Karpas-422 (cell line): ENCODE measurements at regions not wholly inside any gene's neighbourhood (a gene's known extent, or its start where the extent isn't known, plus 50 kb on each side); places are given as distances from the start of the nearest gene placed in this dataset.
A peak's percentile ranks its signal among the peaks of the same experiment; 100 is the strongest.

Experiments
- DNase-seq: peaks from one replicate; pipeline ENCODE4 v3.0.0-alpha.2; 2015
- H2AFZ ChIP-seq: fragments of 200-600 bp; sonication (generic); 2 replicates; pipeline ENCODE4 v1.6.1; 2014; ENCODE audit warnings: antibody characterized with exemption, low read length, mixed read lengths
- H3K27ac ChIP-seq: fragments of 200-600 bp; sonication (generic); 2 replicates; pipeline ENCODE4 v1.5.1; 2014; ENCODE audit warnings: mild to moderate bottlenecking, low read length, moderate library complexity
- H3K27me3 ChIP-seq: fragments of 200-600 bp; sonication (generic); 2 replicates; pipeline ENCODE4 v1.6.1; 2014; ENCODE audit warnings: low read length, mixed read lengths
- H3K36me3 ChIP-seq: fragments of 200-600 bp; sonication (generic); 2 replicates; pipeline ENCODE4 v1.6.1; 2014; ENCODE audit warnings: low read length, mixed read lengths; ENCODE audit not compliant: insufficient read depth
- H3K4me1 ChIP-seq: fragments of 200-600 bp; sonication (generic); 2 replicates; pipeline ENCODE4 v1.6.1; 2014; ENCODE audit warnings: mild to moderate bottlenecking, low read length, mixed read lengths
- H3K4me2 ChIP-seq: fragments of 200-600 bp; sonication (generic); 2 replicates; pipeline ENCODE4 v1.6.1; 2014; ENCODE audit warnings: low read length, low read depth, mild to moderate bottlenecking; ENCODE audit not compliant: poor library complexity, severe bottlenecking
- H3K4me3 ChIP-seq: fragments of 200-600 bp; sonication (generic); 2 replicates; pipeline ENCODE4 v1.5.1; 2014; ENCODE audit warnings: mild to moderate bottlenecking, antibody characterized with exemption, low read length, mixed read lengths
- H3K79me2 ChIP-seq: fragments of 200-600 bp; sonication (generic); 2 replicates; pipeline ENCODE4 v1.6.1; 2014; ENCODE audit warnings: mild to moderate bottlenecking, low read length, mixed read lengths
- H3K9ac ChIP-seq: fragments of 200-600 bp; sonication (generic); 2 replicates; pipeline ENCODE4 v1.6.0; 2014; ENCODE audit warnings: low read length
- H3K9me2 ChIP-seq: fragments of 200-600 bp; sonication (generic), shearing (Covaris generic); replicated peaks from 2 replicates; pipeline ENCODE4 v1.6.0; 2014; ENCODE audit warnings: mild to moderate bottlenecking, low read length, moderate library complexity; ENCODE audit not compliant: insufficient read depth
- H3K9me3 ChIP-seq: fragments of 300-700, 200-600 bp; sonication (generic); 2 replicates; pipeline ENCODE4 v1.6.1; 2014; ENCODE audit warnings: low read length, mixed read lengths
- H4K20me1 ChIP-seq: fragments of 200-600 bp; sonication (generic); 2 replicates; pipeline ENCODE4 v1.6.1; 2014; ENCODE audit warnings: mild to moderate bottlenecking, antibody characterized with exemption, low read length, low read depth; ENCODE audit not compliant: insufficient read depth

DNA sequence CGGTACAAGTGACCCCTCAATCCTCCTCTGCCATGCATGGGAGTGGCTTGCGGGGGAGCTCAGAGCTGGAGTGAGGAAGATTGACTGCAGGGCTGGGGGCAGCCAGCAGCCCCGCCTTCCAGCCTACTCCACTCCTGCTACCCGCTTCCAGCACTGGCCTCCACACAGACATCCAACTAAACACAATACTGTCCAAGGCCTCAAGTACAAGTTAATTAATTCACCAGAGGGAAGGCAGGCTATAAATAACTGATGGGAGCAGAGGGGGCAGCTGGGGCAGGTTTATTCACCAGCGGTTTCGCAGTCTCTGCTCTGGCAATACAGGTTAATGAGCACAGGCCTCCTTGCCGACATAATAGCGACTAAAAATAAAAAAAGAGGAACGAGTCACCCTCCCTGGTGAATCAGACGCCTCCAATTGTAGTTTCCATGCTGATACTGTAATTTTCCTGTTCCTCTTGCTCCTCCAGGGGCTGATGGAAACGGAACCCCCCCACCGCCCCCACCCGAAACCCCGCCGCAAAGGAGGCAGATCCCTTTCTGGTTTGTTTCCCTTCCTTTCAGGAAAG, 166.4 kb upstream of the TLE3 start:
- Histone ChIP-seq H3K4me3 (peak overlapping the region; percentile 38; the same call in 1 of the 2 replicates), H3K9ac (peak overlapping the region; percentile 52)

DNA sequence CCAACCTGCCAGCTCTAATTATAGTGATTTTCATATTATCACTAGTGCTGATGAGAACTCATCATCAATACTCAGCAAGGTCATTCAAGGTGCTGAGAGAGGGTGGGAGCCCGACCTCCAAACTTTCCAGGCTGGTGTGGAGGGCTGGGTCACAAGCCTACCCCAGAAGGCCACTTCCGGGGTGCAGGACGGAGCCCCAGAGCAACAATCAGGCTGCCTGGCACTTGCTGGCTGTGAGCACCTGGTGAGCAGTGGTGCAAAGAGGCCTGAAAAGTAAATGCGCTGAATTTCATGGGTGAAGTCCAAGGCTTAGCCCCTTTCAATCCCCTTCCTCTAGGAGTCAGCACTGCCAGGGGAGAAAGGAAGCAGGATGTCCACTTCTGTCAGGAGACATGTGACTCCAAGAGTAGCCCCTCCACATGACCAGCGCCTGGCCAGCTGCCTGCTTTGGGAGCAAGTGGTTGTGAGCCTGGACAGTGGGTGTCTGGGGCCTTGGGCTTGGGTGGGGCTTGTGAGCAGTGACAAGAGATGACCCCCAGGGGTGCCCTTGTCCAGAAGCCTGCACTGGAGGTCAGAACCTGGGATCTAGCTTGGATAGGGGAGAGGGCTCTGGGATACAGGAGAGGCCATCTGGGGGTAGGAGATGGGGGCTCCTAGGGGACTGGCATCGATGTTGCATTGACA, 165.0 kb upstream of the TLE3 start:
- no peaks in the 10 kb centered on the region for H3K9me3 ChIP-seq
- H3K79me2 ChIP-seq, result no peaks in the 10 kb centered on the region
- H3K9ac ChIP-seq, result peak overlapping the region; percentile 38
- H3K4me3 ChIP-seq, result peak overlapping the region; percentile 15; the same call in 1 of the 2 replicates
- no peaks in the 10 kb centered on the region for H3K9me2 ChIP-seq
- peak; percentile 71 for DNase-seq
- H3K27ac ChIP-seq, result peak overlapping the region; percentile 62
- H2AFZ ChIP-seq, result no peak overlapping the region
- H3K4me2 ChIP-seq, result peak overlapping the region; percentile 61
- no peaks in the 10 kb centered on the region for H4K20me1 ChIP-seq
- peaks cover 92% of the 10 kb centered on the region for H3K4me1 ChIP-seq
- H3K36me3 ChIP-seq, result no peaks in the 10 kb centered on the region
- no peaks in the 10 kb centered on the region for H3K27me3 ChIP-seq

More for the DNA sequence above, 166.4 kb upstream of the TLE3 start:
- Histone ChIP-seq H3K4me1 (peaks cover 94% of the 10 kb centered on the region), H3K27ac (peak overlapping the region; percentile 23; the same call in 1 of the 2 replicates), H3K79me2 (no peaks in the 10 kb centered on the region), H3K36me3 (no peaks in the 10 kb centered on the region), H3K9me3 (no peaks in the 10 kb centered on the region), H2AFZ (no peak overlapping the region), H3K9me2 (no peaks in the 10 kb centered on the region), H3K27me3 (no peaks in the 10 kb centered on the region), H3K4me2 (peak overlapping the region; percentile 61), H4K20me1 (no peaks in the 10 kb centered on the region)
- peak; percentile 81 for DNase-seq

GRCh38 chr15:70262171-70262570, 164.5 kb upstream of the TLE3 start:
- peaks cover 89% of the 10 kb centered on the region for H3K4me1 ChIP-seq
- peak overlapping the region; percentile 61 for H3K4me2 ChIP-seq

DNA sequence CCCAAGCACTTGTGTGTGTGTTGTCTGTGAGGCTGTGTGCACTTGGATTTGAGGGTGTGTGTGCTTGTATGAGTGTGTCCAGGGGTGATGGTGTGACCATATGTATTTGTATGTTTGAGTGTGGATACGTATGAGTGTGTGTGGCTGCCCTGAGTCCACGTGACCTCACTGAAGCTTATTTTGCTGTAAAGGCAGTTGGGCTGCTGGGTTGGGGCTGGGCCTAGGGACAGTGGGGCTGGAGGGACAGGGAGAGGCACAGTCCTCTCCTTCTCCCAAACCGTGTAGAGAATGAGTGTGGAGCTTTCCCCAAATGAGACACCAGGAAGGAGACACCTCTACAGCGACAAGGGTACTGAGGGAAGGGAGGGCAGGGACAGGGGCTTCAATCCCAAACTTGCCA, 163.4 kb upstream of the TLE3 start:
- Histone ChIP-seq H3K27ac (no peak overlapping the region), H3K79me2 (no peaks in the 10 kb centered on the region), H3K4me1 (peaks cover 78% of the 10 kb centered on the region), H3K36me3 (no peaks in the 10 kb centered on the region), H3K4me3 (no peak overlapping the region), H4K20me1 (no peaks in the 10 kb centered on the region), H3K9me2 (no peaks in the 10 kb centered on the region), H3K27me3 (no peaks in the 10 kb centered on the region), H3K4me2 (no peak overlapping the region), H2AFZ (no peak overlapping the region), H3K9ac (no peak overlapping the region), H3K9me3 (no peaks in the 10 kb centered on the region)
- no peak for DNase-seq

More at GRCh38 chr15:70262171-70262570, 164.5 kb upstream of the TLE3 start:
- Histone ChIP-seq H3K4me3 (no peak overlapping the region), H3K79me2 (no peaks in the 10 kb centered on the region), H3K9ac (no peak overlapping the region; the same call in 1 of the 2 replicates), H3K27ac (peak overlapping the region; percentile 62; the same call in 1 of the 2 replicates), H3K9me2 (no peaks in the 10 kb centered on the region), H4K20me1 (no peaks in the 10 kb centered on the region), H3K9me3 (no peaks in the 10 kb centered on the region), H3K27me3 (no peaks in the 10 kb centered on the region), H2AFZ (no peak overlapping the region), H3K36me3 (no peaks in the 10 kb centered on the region)
- no peak for DNase-seq

- no peaks in the 10 kb centered on the region for H3K36me3 ChIP-seq
- no peak overlapping the region for H3K4me2 ChIP-seq
- H4K20me1 ChIP-seq, result no peaks in the 10 kb centered on the region
- no peaks in the 10 kb centered on the region for H3K79me2 ChIP-seq
- no peak overlapping the region for H2AFZ ChIP-seq
- H3K4me3 ChIP-seq, result no peak overlapping the region
- H3K27me3 ChIP-seq, result no peaks in the 10 kb centered on the region
- no peak overlapping the region for H3K27ac ChIP-seq
- H3K9ac ChIP-seq, result no peak overlapping the region
- no peaks in the 10 kb centered on the region for H3K9me3 ChIP-seq
- no peaks in the 10 kb centered on the region for H3K9me2 ChIP-seq
- DNase-seq, result no peak
- peaks cover 73% of the 10 kb centered on the region for H3K4me1 ChIP-seq
These were observed 162.9 kb upstream of the TLE3 start for GRCh38 chr15:70260580-70260979.

- Histone ChIP-seq H3K9ac (0 out of 2 replicates have a peak overlapping the region, but pooled peaks have one; percentile 13), H4K20me1 (no peaks in the 10 kb centered on the region), H3K27me3 (no peaks in the 10 kb centered on the region), H3K4me1 (peaks cover 66% of the 10 kb centered on the region), H3K36me3 (no peaks in the 10 kb centered on the region), H3K27ac (no peak overlapping the region), H3K4me3 (no peak overlapping the region), H3K9me2 (no peaks in the 10 kb centered on the region), H3K79me2 (no peaks in the 10 kb centered on the region), H3K9me3 (no peaks in the 10 kb centered on the region), H2AFZ (no peak overlapping the region), H3K4me2 (peak overlapping the region; percentile 20)
- DNase-seq, result peak; percentile 70
These were observed 162.2 kb upstream of the TLE3 start for GRCh38 chr15:70259640-70260508.

DNA sequence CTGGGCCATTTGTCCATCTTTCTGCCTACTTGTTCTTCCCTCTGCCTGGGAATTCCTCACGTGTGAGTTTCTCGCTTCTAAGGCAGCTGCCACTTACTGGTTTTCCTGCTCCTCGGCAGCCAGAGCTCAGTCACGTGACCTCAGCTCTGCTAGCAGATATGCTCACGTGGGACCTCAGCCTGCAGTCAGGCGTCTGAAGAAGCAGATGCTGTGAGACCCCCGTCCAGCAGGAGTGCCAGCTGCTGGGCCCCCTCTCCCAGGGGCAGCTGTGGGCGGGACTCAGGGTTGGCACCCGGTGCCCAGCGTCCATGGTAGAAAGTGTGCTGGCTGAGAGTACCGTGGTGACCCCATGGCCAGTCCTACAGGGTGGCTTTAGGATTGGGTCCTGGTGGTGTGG, 161.3 kb upstream of the TLE3 start:
- no peak for DNase-seq
- H2AFZ ChIP-seq, result no peak overlapping the region
- 0 out of 2 replicates have a peak overlapping the region, but pooled peaks have one; percentile 13 for H3K9ac ChIP-seq

More for the DNA sequence above, 161.3 kb upstream of the TLE3 start:
- Histone ChIP-seq H3K4me2 (peak overlapping the region; percentile 20), H4K20me1 (no peaks in the 10 kb centered on the region), H3K36me3 (no peaks in the 10 kb centered on the region), H3K4me3 (no peak overlapping the region), H3K27ac (no peak overlapping the region), H3K9me2 (no peaks in the 10 kb centered on the region), H3K4me1 (peaks cover 57% of the 10 kb centered on the region), H3K79me2 (no peaks in the 10 kb centered on the region), H3K9me3 (no peaks in the 10 kb centered on the region), H3K27me3 (no peaks in the 10 kb centered on the region)
